Nephron (organoid): ENCODE measurements at regions not wholly inside any gene's neighbourhood (a gene's known extent, or its start where the extent isn't known, plus 50 kb on each side); places are given as distances from the start of the nearest gene placed in this dataset.

Experiments
- H3K27ac Mint-ChIP-seq, 3 experiments: 2 replicates each; pipeline ENCODE4 v1.8.0; 2020; ENCODE audit warnings: mixed read lengths in 3 of 3, mild to moderate bottlenecking in 2 of 3, moderate library complexity in 1 of 3
- H3K27me3 Mint-ChIP-seq: 2 replicates; pipeline ENCODE4 v1.8.0; 2021; ENCODE audit warnings: low read depth, mild to moderate bottlenecking, moderate library complexity, mixed read lengths
- H3K36me3 Mint-ChIP-seq: 2 replicates; pipeline ENCODE4 v1.8.0; 2020; ENCODE audit warnings: low read depth, mixed read lengths
- H3K4me1 Mint-ChIP-seq: 2 replicates; pipeline ENCODE4 v1.8.0; 2020; ENCODE audit warnings: mixed read lengths
- H3K4me3 Mint-ChIP-seq, 3 experiments: 2 replicates each; pipeline ENCODE4 v1.8.0; 2020; ENCODE audit warnings: mild to moderate bottlenecking in 3 of 3, mixed read lengths in 3 of 3, moderate library complexity in 2 of 3
- H3K9me3 Mint-ChIP-seq: 2 replicates; pipeline ENCODE4 v1.8.0; 2020; ENCODE audit warnings: mixed read lengths
- CTCF ChIP-seq, 3 experiments: fragments of 200-600 bp; sonication (generic); IDR thresholded peaks; one replicate each; pipeline ENCODE4 v1.5.0; 2021; ENCODE audit warnings: antibody characterized with exemption in 3 of 3; ENCODE audit not compliant: unreplicated experiment in 3 of 3

- Mint-ChIP-seq H3K4me3 (no peak overlapping the region), H3K36me3 (no peaks in the 10 kb centered on the region), H3K27ac (no peak overlapping the region), H3K4me1 (no peaks in the 10 kb centered on the region), H3K9me3 (no peaks in the 10 kb centered on the region), H3K27me3 (peaks cover 3% of the 10 kb centered on the region)
- no peak for TF ChIP-seq CTCF (IDR thresholded peaks at IDR 0.05; ENCODE audit: unreplicated experiment in 3 of 3)
Measured at GRCh38 chr9:107547303-107547702, 57.7 kb upstream of the KLF4 start.

GRCh38 chr9:107546859-107547258 lies 57.3 kb upstream of the KLF4 start:
- Mint-ChIP-seq H3K36me3 (no peaks in the 10 kb centered on the region), H3K9me3 (no peaks in the 10 kb centered on the region), H3K4me1 (no peaks in the 10 kb centered on the region), H3K27me3 (peaks cover 3% of the 10 kb centered on the region), H3K27ac (no peak overlapping the region), H3K4me3 (no peak overlapping the region)
- TF ChIP-seq CTCF (IDR thresholded peaks at IDR 0.05; ENCODE audit: unreplicated experiment in 3 of 3) = no peak

- Mint-ChIP-seq H3K4me3 (no peak overlapping the region), H3K9me3 (no peaks in the 10 kb centered on the region), H3K4me1 (no peaks in the 10 kb centered on the region), H3K36me3 (no peaks in the 10 kb centered on the region), H3K27ac (no peak overlapping the region), H3K27me3 (peaks cover 3% of the 10 kb centered on the region)
- no peak for TF ChIP-seq CTCF (IDR thresholded peaks at IDR 0.05; ENCODE audit: unreplicated experiment in 3 of 3)
Measured at GRCh38 chr9:107545036-107545435, 55.5 kb upstream of the KLF4 start.

DNA sequence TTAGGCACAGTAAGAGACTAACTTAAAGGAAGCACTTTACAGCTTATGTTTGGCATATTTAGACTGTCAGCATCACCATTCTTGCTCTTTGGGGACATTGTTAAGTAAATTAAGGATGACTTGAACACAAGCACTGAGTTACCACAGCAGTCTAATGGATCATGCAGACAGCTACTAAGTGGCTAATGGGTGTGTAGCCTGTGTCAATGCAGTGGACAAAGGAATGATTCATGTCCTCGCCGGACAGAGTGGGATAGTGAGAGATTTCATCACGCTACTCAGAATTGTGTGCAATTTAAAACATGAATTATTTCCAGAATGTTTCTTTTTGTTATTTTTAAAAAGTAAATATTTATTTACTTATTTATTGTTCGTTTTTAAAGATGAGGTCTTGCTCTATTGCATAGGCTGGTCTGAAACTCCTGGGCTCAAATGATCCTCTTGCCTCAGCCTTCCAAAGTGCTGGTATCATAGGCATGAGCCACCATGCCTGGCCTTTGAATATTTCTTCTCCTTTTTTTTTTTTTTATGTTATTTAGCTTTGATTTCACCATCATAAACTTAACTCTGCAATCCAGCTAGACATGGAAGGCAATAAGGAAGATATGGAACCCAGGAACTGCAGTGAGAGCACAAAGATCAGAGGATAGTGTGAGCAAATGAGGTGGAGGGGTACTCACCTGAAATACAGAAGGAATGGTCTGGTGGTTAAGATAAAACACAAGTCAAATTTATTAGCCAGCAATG lies 53.0 kb upstream of the KLF4 start:
- peaks cover 3% of the 10 kb centered on the region for H3K27me3 Mint-ChIP-seq
- H3K4me3 Mint-ChIP-seq = no peak overlapping the region
- H3K36me3 Mint-ChIP-seq = no peaks in the 10 kb centered on the region
- H3K9me3 Mint-ChIP-seq = no peaks in the 10 kb centered on the region
- no peak for TF ChIP-seq CTCF (IDR thresholded peaks at IDR 0.05; ENCODE audit: unreplicated experiment in 3 of 3)
- H3K27ac Mint-ChIP-seq = no peak overlapping the region
- no peaks in the 10 kb centered on the region for H3K4me1 Mint-ChIP-seq

DNA sequence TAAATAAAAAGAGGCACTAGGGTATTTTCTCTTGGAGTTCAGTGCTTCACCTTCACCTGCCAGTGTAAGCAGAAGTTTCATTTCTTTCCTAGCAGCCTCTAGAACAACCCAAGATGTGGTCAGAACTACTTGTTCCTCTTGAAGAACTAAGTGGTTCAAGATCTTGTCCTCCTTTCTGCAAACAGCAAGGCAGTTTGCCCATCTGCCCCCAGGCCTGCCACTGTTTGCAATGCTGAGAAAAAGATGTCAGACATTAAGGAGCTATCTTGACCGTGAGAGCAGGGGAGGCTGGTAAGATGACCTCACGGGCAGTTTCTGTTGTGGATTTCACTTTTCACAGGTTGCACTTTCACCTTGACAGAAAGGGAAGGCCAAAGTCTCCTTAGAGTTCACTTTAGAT lies 52.0 kb upstream of the KLF4 start:
- no peaks in the 10 kb centered on the region for H3K9me3 Mint-ChIP-seq
- peaks cover 2% of the 10 kb centered on the region for H3K27me3 Mint-ChIP-seq
- no peak for TF ChIP-seq CTCF (IDR thresholded peaks at IDR 0.05; ENCODE audit: unreplicated experiment in 3 of 3)
- no peak overlapping the region for H3K4me3 Mint-ChIP-seq
- H3K36me3 Mint-ChIP-seq = no peaks in the 10 kb centered on the region
- H3K27ac Mint-ChIP-seq = no peak overlapping the region
- H3K4me1 Mint-ChIP-seq = no peaks in the 10 kb centered on the region

DNA sequence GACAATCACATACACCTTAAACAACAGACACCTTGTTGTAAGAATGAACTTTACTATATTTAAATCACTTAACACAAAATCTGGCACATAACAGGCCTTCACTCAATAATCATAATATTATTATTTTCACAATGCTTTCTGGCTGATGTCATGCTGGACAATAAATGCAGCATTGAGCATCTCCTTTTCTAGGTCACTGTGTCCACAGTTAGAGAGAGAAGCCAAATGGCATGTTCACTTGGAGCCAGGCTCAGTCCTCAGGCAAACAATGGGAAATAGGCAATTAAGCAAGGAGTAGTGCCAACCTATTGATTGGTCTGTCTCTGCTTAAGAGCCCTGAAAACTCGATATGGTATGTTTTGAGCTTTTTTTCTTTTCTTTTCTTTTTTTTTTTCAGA lies 50.6 kb upstream of the KLF4 start:
- Mint-ChIP-seq H3K4me1 (no peaks in the 10 kb centered on the region), H3K9me3 (no peaks in the 10 kb centered on the region), H3K27me3 (no peaks in the 10 kb centered on the region), H3K27ac (no peak overlapping the region), H3K36me3 (no peaks in the 10 kb centered on the region), H3K4me3 (no peak overlapping the region)
- no peak for TF ChIP-seq CTCF (IDR thresholded peaks at IDR 0.05; ENCODE audit: unreplicated experiment in 3 of 3)
